ENCODE measurements at regions not wholly inside any gene's neighbourhood (a gene's known extent, or its start where the extent isn't known, plus 50 kb on each side); places are given as distances from the start of the nearest gene placed in this dataset.
"Not testable (repeated sequence)": the region's sequence is repeated elsewhere in the genome, so short reads cannot be mapped to it uniquely, and the experiment has no call there.

DNA sequence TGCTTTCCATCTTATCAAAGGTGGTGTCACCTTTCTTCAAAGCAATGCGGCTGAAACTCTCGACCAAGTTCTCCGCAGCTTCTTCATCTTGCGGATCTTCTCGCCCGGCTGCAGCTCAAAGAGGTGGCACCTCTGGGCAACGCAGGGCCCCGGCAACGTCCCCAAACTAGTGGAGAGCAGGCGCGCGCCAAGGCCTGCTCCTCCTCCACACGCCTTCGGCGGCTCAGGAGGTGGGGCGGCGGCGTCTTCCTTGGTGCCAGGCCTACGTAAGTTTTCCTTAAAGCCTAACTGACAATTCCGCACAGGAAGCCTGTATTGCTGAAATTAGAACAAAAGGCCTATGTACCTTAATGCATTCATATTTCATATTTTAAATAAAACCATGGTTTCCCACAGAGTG is 112.0 kb downstream of the TMX1 start:
- DNase-seq: no peak

GRCh38 chr14:51353901-51354300 is 113.9 kb downstream of the TMX1 start:
- no peak for DNase-seq

GRCh38 chr14:51354846-51355245 is 114.8 kb downstream of the TMX1 start:
- DNase-seq: no peak

GRCh38 chr14:51356381-51356780 is 116.3 kb downstream of the TMX1 start:
- no peak for DNase-seq

- no peak for DNase-seq
Measured at GRCh38 chr14:51357250-51357649, 117.2 kb downstream of the TMX1 start.

DNA sequence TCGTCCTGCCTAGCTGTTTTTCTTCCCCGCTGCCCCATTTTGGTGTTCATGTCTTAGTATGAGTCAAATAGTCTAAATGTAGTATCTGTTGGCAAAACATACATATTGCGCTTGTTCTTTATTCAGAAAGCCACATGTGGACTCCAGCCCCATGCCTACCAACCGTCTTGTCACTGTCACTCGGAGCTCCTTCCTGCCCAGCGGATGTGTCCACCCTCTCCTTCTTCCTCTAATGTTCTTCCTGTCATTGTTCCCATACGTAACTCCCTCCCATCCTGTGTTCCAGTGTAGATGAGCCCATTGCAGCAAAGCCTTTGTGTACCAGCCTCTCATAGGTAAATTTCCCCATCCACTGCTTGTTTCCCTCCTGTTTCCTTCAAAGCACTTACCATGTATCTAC is 120.5 kb downstream of the TMX1 start:
- DNase-seq: no peak

GRCh38 chr14:51365241-51365965 is 125.4 kb downstream of the TMX1 start:
- DNase-seq: no peak

- DNase-seq: not testable (repeated sequence)
Measured at GRCh38 chr14:51366460-51366859, 126.4 kb downstream of the TMX1 start.

- DNase-seq: not testable (repeated sequence)
Measured at GRCh38 chr14:51366866-51367599, 127.0 kb downstream of the TMX1 start.

- DNase-seq: no peak
Measured at GRCh38 chr14:51367600-51367931, 127.5 kb downstream of the TMX1 start.

- DNase-seq: no peak
Measured at GRCh38 chr14:51368721-51369163, 128.7 kb downstream of the TMX1 start.

DNA sequence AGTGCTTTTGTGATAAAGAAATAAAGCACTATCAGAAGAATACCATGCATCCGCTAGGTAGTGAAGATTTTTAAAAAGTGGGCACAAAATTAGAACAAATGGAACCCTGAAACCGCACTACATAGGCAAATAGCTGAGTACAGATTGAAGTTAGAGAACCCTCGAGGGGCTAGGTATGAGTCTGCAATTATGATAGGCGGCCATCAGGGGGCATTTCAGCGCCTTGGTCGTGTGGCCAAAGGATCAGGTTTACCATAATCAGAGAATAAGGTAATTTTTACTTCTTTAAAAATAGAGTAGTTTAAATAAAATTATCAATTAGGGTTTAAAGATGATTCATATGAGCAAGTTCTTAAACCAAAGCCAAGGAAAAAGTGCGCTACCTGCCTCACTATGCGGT is 129.8 kb downstream of the TMX1 start:
- DNase-seq: peak; percentile 27

- DNase-seq: no peak
Measured at GRCh38 chr14:51370758-51371386, 130.8 kb downstream of the TMX1 start.

- DNase-seq: not testable (repeated sequence)
Measured at GRCh38 chr14:51377186-51377585, 137.1 kb downstream of the TMX1 start.

DNA sequence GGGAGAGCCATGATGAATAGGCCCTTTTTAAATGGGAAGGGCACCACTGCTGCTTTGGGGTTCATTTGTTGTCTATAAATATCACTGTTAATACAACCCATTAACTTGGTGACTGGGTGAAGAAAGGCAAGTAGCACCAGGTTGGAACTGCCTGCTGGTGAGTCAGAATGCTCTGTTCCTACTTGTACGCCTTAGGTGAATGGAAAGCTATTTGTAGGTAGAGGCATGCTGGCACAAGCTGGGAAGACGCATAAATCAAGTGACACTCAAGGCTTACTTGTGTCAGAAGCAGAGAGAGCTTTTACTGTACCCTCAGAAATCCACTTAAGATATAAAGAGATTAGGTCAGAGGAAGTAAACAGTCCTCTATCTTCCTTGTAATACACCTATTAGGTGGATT is 142.5 kb downstream of the TMX1 start:
- no peak for DNase-seq

DNA sequence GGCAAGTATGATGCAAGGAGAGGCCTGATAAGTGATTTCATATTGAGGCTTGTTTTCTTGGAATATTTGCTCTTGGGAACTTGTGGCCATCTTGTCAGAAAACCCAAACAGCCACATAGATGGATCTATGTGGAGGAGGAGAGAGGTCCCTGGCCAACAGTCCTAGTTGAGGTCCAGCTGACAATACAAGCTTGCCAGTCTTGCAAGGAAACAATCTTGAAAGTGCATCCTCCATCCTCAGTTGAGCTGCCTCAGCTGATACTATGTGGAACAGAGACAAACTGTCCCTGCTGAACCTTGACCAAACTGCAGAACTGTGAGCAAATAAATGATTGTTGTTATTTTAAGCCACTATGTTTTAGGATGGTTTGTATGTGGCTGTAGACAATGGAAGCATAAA is 146.4 kb downstream of the TMX1 start:
- no peak for DNase-seq

GRCh38 chr14:51386983-51387735 is 147.1 kb downstream of the TMX1 start:
- DNase-seq: no peak

DNA sequence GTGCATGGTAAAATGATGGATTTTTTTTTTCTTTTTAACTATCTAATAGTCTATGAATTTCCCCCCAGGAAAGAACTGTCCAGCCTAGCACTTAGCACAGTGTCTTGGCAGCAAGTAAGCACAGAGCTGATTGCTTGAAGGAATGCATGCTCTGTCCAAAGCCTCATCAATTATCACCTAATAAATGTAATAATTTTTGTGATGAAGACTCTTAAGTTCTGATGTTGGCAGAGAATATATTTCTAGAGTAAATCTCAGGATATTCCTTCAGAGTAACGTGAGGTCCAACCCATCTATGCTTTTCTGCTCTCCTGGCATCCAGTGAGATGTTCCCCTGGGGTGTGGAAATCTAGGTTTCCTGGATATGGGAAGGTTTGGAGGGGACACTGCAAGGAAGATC is 152.4 kb downstream of the TMX1 start:
- DNase-seq: no peak

DNA sequence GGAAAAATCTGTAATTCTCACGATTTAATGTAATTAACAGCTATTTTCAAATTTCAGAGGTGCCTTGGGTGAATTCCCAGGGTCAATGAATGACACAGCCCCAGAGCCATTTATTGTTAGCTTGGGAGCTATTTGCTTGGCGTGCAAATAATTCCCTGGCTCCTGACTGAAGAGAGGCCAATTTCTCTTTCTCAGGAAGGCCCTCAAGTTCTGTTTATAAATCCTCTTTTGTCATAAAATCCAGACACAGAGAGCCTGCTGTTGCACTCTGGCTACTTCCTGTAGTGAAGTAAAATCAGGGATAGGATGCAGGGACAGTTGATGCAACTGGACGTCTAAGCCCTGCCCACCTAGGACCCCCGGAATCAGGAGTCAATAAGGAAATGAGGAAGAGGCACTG is 154.3 kb downstream of the TMX1 start:
- DNase-seq: no peak

GRCh38 chr14:51394804-51395203 is 154.8 kb downstream of the TMX1 start:
- DNase-seq: no peak

GRCh38 chr14:51395361-51395849 is 155.4 kb downstream of the TMX1 start:
- DNase-seq: no peak

DNA sequence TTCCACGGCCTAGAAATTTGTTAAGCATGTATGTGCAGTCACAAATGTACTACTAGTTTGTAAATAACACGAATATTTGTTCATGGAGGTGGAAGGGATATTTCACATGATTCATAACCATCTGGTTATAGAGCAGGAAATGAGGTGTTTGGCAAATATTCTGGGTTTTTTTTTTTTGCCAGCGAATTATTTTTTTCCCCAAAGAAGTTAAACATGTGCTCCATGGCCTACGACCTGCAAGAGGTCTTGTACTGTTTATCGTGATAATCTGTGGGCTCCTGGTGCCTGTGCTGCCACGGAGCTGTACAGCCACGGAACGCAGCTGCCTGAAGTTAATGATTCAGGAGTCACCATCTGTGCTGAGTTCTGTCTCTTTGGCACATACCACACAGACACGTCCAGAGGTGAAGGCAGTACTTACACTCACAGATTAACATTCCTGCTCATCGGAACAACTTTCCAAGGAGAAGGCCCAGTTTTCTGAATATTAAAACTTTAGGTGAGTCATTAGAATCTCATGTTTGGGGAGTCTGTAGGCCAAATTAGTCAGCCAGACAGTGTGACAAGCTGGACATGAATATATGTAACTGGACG is 156.3 kb downstream of the TMX1 start:
- DNase-seq: no peak

GRCh38 chr14:51398898-51399297 is 158.9 kb downstream of the TMX1 start:
- DNase-seq: no peak

Data from activated naive CD4-positive, alpha-beta T cell treated with anti-CD3 and anti-CD28 coated beads, Interleukin-2, amount 50 U/mL, for 16 hours (primary cell).